Osteocyte (in vitro differentiated cells): ENCODE measurements at regions not wholly inside any gene's neighbourhood (a gene's known extent, or its start where the extent isn't known, plus 50 kb on each side); places are given as distances from the start of the nearest gene placed in this dataset.

Experiments used
- DNase-seq: peaks from one replicate; pipeline ENCODE4 v3.0.0; 2021; ENCODE audit warnings: mixed read lengths; ENCODE audit not compliant: unreplicated experiment; ENCODE audit errors: extremely low spot score
- H3K27ac Mint-ChIP-seq: one replicate; pipeline ENCODE4 v1.8.0; 2021; ENCODE audit warnings: mild to moderate bottlenecking, mixed read lengths; ENCODE audit not compliant: unreplicated experiment
- H3K27me3 Mint-ChIP-seq: one replicate; pipeline ENCODE4 v1.8.0; 2021; ENCODE audit warnings: mixed read lengths; ENCODE audit not compliant: unreplicated experiment
- H3K36me3 Mint-ChIP-seq: one replicate; pipeline ENCODE4 v1.8.0; 2021; ENCODE audit warnings: mixed read lengths; ENCODE audit not compliant: unreplicated experiment
- H3K4me1 Mint-ChIP-seq: one replicate; pipeline ENCODE4 v1.8.0; 2021; ENCODE audit warnings: mixed read lengths; ENCODE audit not compliant: unreplicated experiment
- H3K4me3 Mint-ChIP-seq: one replicate; pipeline ENCODE4 v1.8.0; 2021; ENCODE audit warnings: mild to moderate bottlenecking, moderate library complexity, mixed read lengths; ENCODE audit not compliant: unreplicated experiment
- H3K9me3 Mint-ChIP-seq: one replicate; pipeline ENCODE4 v1.8.0; 2021; ENCODE audit warnings: mixed read lengths; ENCODE audit not compliant: unreplicated experiment
- TF ChIP-seq, protein P1 (sequence below): fragments of 200-600 bp; sonication (generic); IDR thresholded peaks from 2 replicates; pipeline ENCODE4 v1.5.0; 2021; ENCODE audit warnings: antibody characterized with exemption, mild to moderate bottlenecking, moderate library complexity

DNA sequence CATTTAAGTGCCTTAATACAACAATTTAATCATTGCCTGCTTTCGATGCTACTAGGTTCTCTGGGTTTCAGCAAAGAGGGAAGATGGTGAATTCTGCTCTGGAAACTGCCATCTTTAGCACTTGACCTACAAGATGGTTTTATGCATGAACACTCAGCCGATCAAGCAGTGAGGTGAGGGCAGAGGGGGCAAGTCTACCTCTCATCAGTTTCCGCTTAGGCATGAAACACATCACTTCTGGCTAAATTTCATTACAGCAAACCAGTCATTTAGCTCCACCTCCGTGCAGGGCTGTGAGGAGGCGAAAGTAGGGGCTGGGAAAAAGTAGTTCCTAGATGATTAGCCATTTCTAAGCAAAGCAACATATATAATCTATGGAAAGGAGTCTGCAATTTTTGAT, 1018.0 kb downstream of the CDH18 start:
- Mint-ChIP-seq H3K4me3 (no peak overlapping the region), H3K9me3 (no peaks in the 10 kb centered on the region), H3K27ac (no peak overlapping the region), H3K27me3 (no peaks in the 10 kb centered on the region), H3K4me1 (no peaks in the 10 kb centered on the region), H3K36me3 (no peaks in the 10 kb centered on the region)
- DNase-seq: no peak
- TF ChIP-seq, protein P1, sequence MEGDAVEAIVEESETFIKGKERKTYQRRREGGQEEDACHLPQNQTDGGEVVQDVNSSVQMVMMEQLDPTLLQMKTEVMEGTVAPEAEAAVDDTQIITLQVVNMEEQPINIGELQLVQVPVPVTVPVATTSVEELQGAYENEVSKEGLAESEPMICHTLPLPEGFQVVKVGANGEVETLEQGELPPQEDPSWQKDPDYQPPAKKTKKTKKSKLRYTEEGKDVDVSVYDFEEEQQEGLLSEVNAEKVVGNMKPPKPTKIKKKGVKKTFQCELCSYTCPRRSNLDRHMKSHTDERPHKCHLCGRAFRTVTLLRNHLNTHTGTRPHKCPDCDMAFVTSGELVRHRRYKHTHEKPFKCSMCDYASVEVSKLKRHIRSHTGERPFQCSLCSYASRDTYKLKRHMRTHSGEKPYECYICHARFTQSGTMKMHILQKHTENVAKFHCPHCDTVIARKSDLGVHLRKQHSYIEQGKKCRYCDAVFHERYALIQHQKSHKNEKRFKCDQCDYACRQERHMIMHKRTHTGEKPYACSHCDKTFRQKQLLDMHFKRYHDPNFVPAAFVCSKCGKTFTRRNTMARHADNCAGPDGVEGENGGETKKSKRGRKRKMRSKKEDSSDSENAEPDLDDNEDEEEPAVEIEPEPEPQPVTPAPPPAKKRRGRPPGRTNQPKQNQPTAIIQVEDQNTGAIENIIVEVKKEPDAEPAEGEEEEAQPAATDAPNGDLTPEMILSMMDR: no peak

DNA sequence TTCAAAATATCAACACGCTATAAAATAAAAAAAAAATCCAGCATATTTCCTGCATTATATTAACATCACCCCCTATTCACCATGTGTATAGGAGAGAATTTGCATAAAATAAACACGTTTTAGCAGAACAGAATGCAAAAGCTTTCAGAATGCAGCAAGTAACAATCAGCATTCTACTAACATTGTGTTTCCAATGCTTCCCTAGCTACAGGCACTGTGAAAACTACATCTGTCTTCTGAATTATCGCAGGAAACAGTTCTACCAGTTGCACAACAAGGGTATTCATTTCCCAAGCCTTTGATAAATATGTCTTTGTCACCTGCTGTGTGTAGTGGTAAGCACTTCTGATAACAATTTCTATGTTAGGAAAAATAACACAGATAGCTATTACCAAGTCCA, 1015.8 kb downstream of the CDH18 start:
- no peak for DNase-seq
- no peaks in the 10 kb centered on the region for H3K27me3 Mint-ChIP-seq
- no peak overlapping the region for H3K27ac Mint-ChIP-seq
- no peak overlapping the region for H3K4me3 Mint-ChIP-seq
- H3K4me1 Mint-ChIP-seq: no peaks in the 10 kb centered on the region
- TF ChIP-seq, protein P1: no peak
- no peaks in the 10 kb centered on the region for H3K9me3 Mint-ChIP-seq
- no peaks in the 10 kb centered on the region for H3K36me3 Mint-ChIP-seq

DNA sequence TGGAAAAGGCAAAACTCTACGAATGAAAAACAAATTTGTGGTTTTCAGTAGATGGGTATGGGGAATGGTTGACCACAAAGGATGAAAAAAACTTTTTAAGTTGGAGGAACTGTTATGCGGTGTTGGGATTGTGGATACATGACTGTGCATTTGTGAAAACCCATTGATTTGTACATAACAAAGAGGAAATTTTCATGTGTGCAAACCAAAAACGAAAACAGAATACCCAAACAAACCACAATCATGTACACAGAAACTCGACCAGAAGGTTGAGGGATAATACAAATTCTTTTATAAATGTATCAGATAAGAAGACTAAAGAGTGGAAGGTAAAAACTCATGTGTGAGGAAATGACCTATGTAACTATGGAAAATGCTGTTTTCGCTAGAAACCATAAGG, 1012.4 kb downstream of the CDH18 start:
- Mint-ChIP-seq H3K9me3 (no peaks in the 10 kb centered on the region), H3K27ac (no peak overlapping the region), H3K36me3 (no peaks in the 10 kb centered on the region), H3K27me3 (no peaks in the 10 kb centered on the region), H3K4me3 (no peak overlapping the region), H3K4me1 (no peaks in the 10 kb centered on the region)
- TF ChIP-seq, protein P1: no peak
- DNase-seq: no peak

DNA sequence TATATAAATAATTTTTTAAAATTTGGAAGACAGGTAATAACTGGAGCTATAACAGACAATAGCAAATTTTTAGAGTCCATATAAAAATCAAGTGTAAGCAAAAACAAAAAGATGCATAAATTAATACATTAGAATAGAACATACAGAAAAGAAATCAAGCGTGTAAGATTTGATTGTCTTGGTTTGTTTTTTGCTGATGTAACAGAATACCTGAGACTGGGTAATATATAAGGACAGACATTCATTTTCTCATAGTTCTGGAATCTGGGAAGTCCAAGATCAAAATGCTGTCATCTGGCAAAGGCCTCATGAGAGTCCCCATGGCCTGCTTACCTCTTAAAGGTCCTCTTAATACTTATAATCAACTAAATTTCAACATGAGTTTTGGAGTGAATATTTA, 1010.1 kb downstream of the CDH18 start:
- TF ChIP-seq, protein P1: no peak
- Mint-ChIP-seq H3K4me1 (no peaks in the 10 kb centered on the region), H3K36me3 (no peaks in the 10 kb centered on the region), H3K27ac (no peak overlapping the region), H3K27me3 (no peaks in the 10 kb centered on the region), H3K9me3 (peaks cover 6% of the 10 kb centered on the region), H3K4me3 (no peak overlapping the region)
- no peak for DNase-seq

DNA sequence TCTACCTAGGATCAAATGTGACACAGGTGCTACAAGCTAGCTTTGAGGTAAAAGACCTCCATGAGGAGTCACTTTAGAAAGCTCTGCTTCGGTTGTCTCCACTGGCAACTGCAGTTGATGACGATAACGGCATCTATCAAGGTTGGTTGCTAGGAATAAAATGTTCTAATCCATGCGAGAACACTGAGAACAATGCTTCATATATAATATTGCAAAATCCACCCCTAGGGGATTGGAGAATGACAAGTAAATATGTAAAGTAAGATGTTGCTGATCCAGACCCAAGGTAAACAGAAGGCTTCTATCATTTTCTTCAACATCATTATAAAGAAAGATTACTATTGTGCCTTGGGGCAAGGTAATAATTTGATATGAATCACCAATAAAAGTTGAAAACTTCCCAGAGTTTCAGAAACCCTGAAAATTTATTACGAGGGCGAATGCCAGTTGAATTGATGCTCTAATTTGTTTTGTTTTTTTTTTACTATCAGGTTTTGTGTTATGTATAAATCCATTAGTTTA, 1003.4 kb downstream of the CDH18 start:
- DNase-seq: no peak
- no peaks in the 10 kb centered on the region for H3K36me3 Mint-ChIP-seq
- TF ChIP-seq, protein P1: no peak
- H3K27ac Mint-ChIP-seq: no peak overlapping the region
- no peak overlapping the region for H3K4me3 Mint-ChIP-seq
- no peaks in the 10 kb centered on the region for H3K4me1 Mint-ChIP-seq
- no peaks in the 10 kb centered on the region for H3K27me3 Mint-ChIP-seq
- H3K9me3 Mint-ChIP-seq: peaks cover 13% of the 10 kb centered on the region
